K562 (cell line): ENCODE measurements at regions not wholly inside any gene's neighbourhood (a gene's known extent, or its start where the extent isn't known, plus 50 kb on each side); places are given as distances from the start of the nearest gene placed in this dataset.

ENCODE experiments used
- ATAC-seq: fragments of 200-7000 bp; cut with Tn5 transposase; 3 replicates; pipeline ENCODE4 v1.9.1; 2020; ENCODE audit warnings: moderate library complexity
- BruUV-seq: library from RNA; stranded (reverse); fragments of 400-500 nt; replicated peaks from 2 replicates; lab custom pipeline; 2021; lab: Mats Ljungman, UMichigan
- CTCF ChIA-PET: fragments of 300-600 bp; formaldehyde crosslinking; extraction: SDS; loops from one replicate; lab custom pipeline; 2021; ENCODE audit warnings: low intra/inter-chr PET ratio; lab: Yijun Ruan, JAX
- POLR2A ChIA-PET: fragments of 300-600, 350-650 bp; sonication (Branson Sonifier 250); formaldehyde crosslinking; extraction: SDS; loops from one replicate; lab custom pipeline; 2021; ENCODE audit warnings: antibody characterized with exemption, inconsistent platforms; lab: Yijun Ruan, JAX
- DNase-seq, 4 experiments: peaks; one replicate each; pipeline versions ENCODE4 v3.0.0 to v3.0.0-alpha.2; 2011 to 2018; ENCODE audit warnings: low spot score in 3 of 4, mixed read lengths in 3 of 4; ENCODE audit errors: extremely low read depth in 1 of 4
- FAIRE-seq: peaks from 2 replicates; lab custom pipeline; 2011; peaks lifted over from hg19 to GRCh38; lab: Jason Lieb, UNC
- H2AFZ ChIP-seq: 2 replicates; pipeline ENCODE4 v1.6.0; 2011; ENCODE audit warnings: low read depth, low read length, control low read depth, inconsistent platforms
- H3K27ac ChIP-seq: fragments of 200-600 bp; 3 replicates; pipeline ENCODE4 v1.8.0; 2011; ENCODE audit warnings: low read depth, mild to moderate bottlenecking, control low read depth, inconsistent platforms, low read length, moderate library complexity, mixed read lengths; ENCODE audit errors: extremely low read depth
- H3K27me3 ChIP-seq, 2 experiments: fragments of 300-600 bp in 1 of 2; 2 replicates in 1 of 2; 3 replicates in 1 of 2; pipeline versions ENCODE4 v1.6.0 to v1.8.0; 2011; ENCODE audit warnings: inconsistent platforms in 2 of 2, low read length in 2 of 2, mild to moderate bottlenecking in 1 of 2, mixed read lengths in 1 of 2, moderate library complexity in 1 of 2; ENCODE audit not compliant: control insufficient read depth in 2 of 2, insufficient read depth in 2 of 2
- H3K36me3 ChIP-seq: fragments of 300-600 bp; 3 replicates; pipeline ENCODE4 v1.8.0; 2011; ENCODE audit warnings: mild to moderate bottlenecking, low read length, inconsistent platforms; ENCODE audit not compliant: control insufficient read depth, insufficient read depth
- H3K4me1 ChIP-seq, 2 experiments: fragments of 200-600 bp in 1 of 2; replicated peaks in 1 of 2; 2 replicates in 1 of 2; 3 replicates in 1 of 2; pipeline versions ENCODE4 v1.5.1 to v1.8.0; 2011; ENCODE audit warnings: inconsistent platforms in 2 of 2, low read length in 2 of 2, mild to moderate bottlenecking in 1 of 2, mixed read lengths in 1 of 2, moderate library complexity in 1 of 2; ENCODE audit not compliant: control insufficient read depth in 2 of 2, insufficient read depth in 2 of 2
- H3K4me2 ChIP-seq: 2 replicates; pipeline ENCODE4 v1.6.1; 2011; ENCODE audit warnings: low read length, control low read depth, inconsistent platforms, mixed read lengths; ENCODE audit not compliant: insufficient read depth
- H3K4me3 ChIP-seq: fragments of 200-600 bp; sonication (generic), shearing (Covaris generic); 2 replicates; pipeline ENCODE4 v1.5.1; 2016; ENCODE audit warnings: control low read depth, inconsistent platforms
- H3K79me2 ChIP-seq: fragments of 200-600 bp; 3 replicates; pipeline ENCODE4 v1.8.0; 2011; ENCODE audit warnings: low read length, inconsistent platforms; ENCODE audit not compliant: control insufficient read depth, insufficient read depth
- H3K9ac ChIP-seq, 2 experiments: 2 replicates each; pipeline versions ENCODE4 v1.6.0 to v1.6.1; 2011; ENCODE audit warnings: low read depth in 2 of 2, low read length in 2 of 2, control low read depth in 1 of 2, inconsistent platforms in 1 of 2, mild to moderate bottlenecking in 1 of 2, mixed read lengths in 1 of 2; ENCODE audit not compliant: insufficient read depth in 1 of 2
- H3K9me1 ChIP-seq: one replicate; pipeline ENCODE4 v1.6.0; 2011; ENCODE audit warnings: inconsistent platforms, mild to moderate bottlenecking, low read length, moderate library complexity; ENCODE audit not compliant: control insufficient read depth, insufficient read depth
- H3K9me3 ChIP-seq: replicated peaks from 2 replicates; pipeline ENCODE4 v1.5.1; 2011; ENCODE audit warnings: low read depth, low read length, inconsistent platforms; ENCODE audit not compliant: control insufficient read depth, insufficient read depth
- H4K20me1 ChIP-seq: replicated peaks from 2 replicates; pipeline ENCODE4 v1.6.1; 2011; ENCODE audit warnings: low read length, inconsistent platforms, mixed read lengths; ENCODE audit not compliant: control insufficient read depth, insufficient read depth
- BRCA1 ChIP-seq, 2 experiments: fragments of 450-650 bp in 1 of 2; sonication (generic) in 1 of 2; formaldehyde crosslinking in 1 of 2; IDR thresholded peaks; 2 replicates each; pipeline versions ENCODE4 v1.5.0 to v1.6.1; 2017 to 2020; ENCODE audit warnings: mild to moderate bottlenecking in 1 of 2, missing genetic modification reagents in 1 of 2
- FOSL1 ChIP-seq: fragments of 200-800 bp; sonication (Bioruptor generic); conservative IDR thresholded peaks from 2 replicates; pipeline ENCODE4 v1.6.1; 2016; ENCODE audit warnings: missing genetic modification characterization, missing compliant biosample characterization
- FOXJ3 ChIP-seq: sonication (generic); formaldehyde crosslinking; IDR thresholded peaks from 2 replicates; pipeline ENCODE4 v1.4.0; 2020; ENCODE audit warnings: mild to moderate bottlenecking, missing genetic modification reagents
- HMGN3 ChIP-seq: IDR thresholded peaks from 2 replicates; pipeline ENCODE4 v1.6.1; 2011; ENCODE audit warnings: borderline replicate concordance, low read depth, mild to moderate bottlenecking, mixed read lengths, low read length; ENCODE audit not compliant: insufficient read length; ENCODE audit errors: extremely low read depth
- NFRKB ChIP-seq: fragments of 450-650 bp; IDR thresholded peaks from 2 replicates; pipeline ENCODE4 v1.6.1; 2016; ENCODE audit warnings: low read depth
- ZFP36 ChIP-seq: fragments of 150-350 bp; IDR thresholded peaks from 2 replicates; pipeline ENCODE4 v1.6.1; 2018; ENCODE audit warnings: low read length, low read depth; ENCODE audit not compliant: partially characterized antibody
- ZNF175 ChIP-seq: fragments of 200-800 bp; sonication (Bioruptor generic); IDR thresholded peaks from 2 replicates; pipeline ENCODE4 v1.6.1; 2016; ENCODE audit warnings: low read depth, mild to moderate bottlenecking, missing genetic modification characterization, missing compliant biosample characterization
- ZNF699 ChIP-seq: fragments of 250-450 bp; sonication (Bioruptor Pico); IDR thresholded peaks from 2 replicates; pipeline ENCODE4 v1.8.0; 2021; ENCODE audit warnings: mild to moderate bottlenecking, moderate library complexity; ENCODE audit not compliant: insufficient replicate concordance
- ZNF76 ChIP-seq: fragments of 250-450 bp; sonication (Bioruptor Pico); IDR thresholded peaks from 2 replicates; pipeline ENCODE4 v1.4.0; 2020; ENCODE audit warnings: mild to moderate bottlenecking, moderate library complexity, borderline replicate concordance
- in situ Hi-C: fragments of 300-500 bp; cut with MboI; formaldehyde crosslinking; loops from 4 replicates; pipeline ENCODE4 v1.15.0; 2018; ENCODE audit warnings: inconsistent platforms, mixed read lengths
- intact Hi-C: fragments of 100-400 bp; cut with micrococcal nuclease; formaldehyde crosslinking; loops from 2 replicates; pipeline ENCODE4 v1.14.2; 2022

GRCh38 chr5:143929486-143929885, 117.5 kb downstream of the HMHB1 start:
- TF ChIP-seq HMGN3: no peak
- TF ChIP-seq ZFP36: no peak
- no peak for TF ChIP-seq BRCA1 (IDR thresholded peaks at IDR 0.05)
- no peak for TF ChIP-seq BRCA1 (CRISPR knock-in tag; IDR thresholded peaks at IDR 0.05)
- no peak for TF ChIP-seq FOSL1
- no peak for TF ChIP-seq ZNF175 (CRISPR knock-in tag)
- TF ChIP-seq NFRKB: no peak
- no peak for TF ChIP-seq ZNF699
- no peak for TF ChIP-seq ZNF76 (CRISPR knock-in tag)
- no peak for TF ChIP-seq FOXJ3

More at GRCh38 chr5:143929486-143929885, 117.5 kb downstream of the HMHB1 start:
- H3K27me3 ChIP-seq: no peaks in the 10 kb centered on the region
- in situ Hi-C loops: no loop called here
- H4K20me1 ChIP-seq: no peaks in the 10 kb centered on the region
- intact Hi-C loops: no loop called here
- FAIRE-seq (no peak), ATAC-seq (no peak), DNase-seq (no peak)
- H2AFZ ChIP-seq: no peak overlapping the region
- no peak overlapping the region for H3K4me3 ChIP-seq
- no TSS peak for BruUV-seq
- H3K4me1 ChIP-seq: no peaks in the 10 kb centered on the region
- H3K9ac ChIP-seq: no peak overlapping the region
- H3K9me1 ChIP-seq: no peaks in the 10 kb centered on the region
- H3K79me2 ChIP-seq: no peaks in the 10 kb centered on the region
- H3K9me3 ChIP-seq: no peaks in the 10 kb centered on the region
- no peaks in the 10 kb centered on the region for H3K36me3 ChIP-seq
- ChIA-PET CTCF (interaction anchor here (0.5 kb wide), 1 partner anchor 38 kb away, joined by 3 read pairs; no protein-coding TSS in a partner anchor), POLR2A (no interaction called here)
- H3K27ac ChIP-seq: no peak overlapping the region
- H3K4me2 ChIP-seq: no peak overlapping the region
